GM12891 (cell line): ENCODE measurements at regions not wholly inside any gene's neighbourhood (a gene's known extent, or its start where the extent isn't known, plus 50 kb on each side); places are given as distances from the start of the nearest gene placed in this dataset.

Source experiments
- PAX5 ChIP-seq: IDR thresholded peaks from 2 replicates; pipeline ENCODE4 v1.6.1; 2011; ENCODE audit warnings: low read length, moderate library complexity, mild to moderate bottlenecking; ENCODE audit not compliant: insufficient read depth, severe bottlenecking
- POLR2A ChIP-seq: IDR thresholded peaks from 2 replicates; pipeline ENCODE4 v1.6.1; 2011; ENCODE audit warnings: low read depth, low read length, control low read depth
- POLR2AphosphoS5 ChIP-seq: IDR thresholded peaks from 2 replicates; pipeline ENCODE4 v1.6.1; 2011; ENCODE audit warnings: low read depth, low read length, control low read depth
- POU2F2 ChIP-seq: IDR thresholded peaks from 2 replicates; pipeline ENCODE4 v1.6.1; 2011; ENCODE audit warnings: low read depth, mild to moderate bottlenecking, control low read depth, low read length, moderate library complexity
- SPI1 ChIP-seq: IDR thresholded peaks from 2 replicates; pipeline ENCODE4 v1.6.1; 2011; ENCODE audit warnings: low read depth, low read length, control low read depth
- TAF1 ChIP-seq: IDR thresholded peaks from 2 replicates; pipeline ENCODE4 v1.6.1; 2011; ENCODE audit warnings: low read depth, low read length, control low read depth

GRCh38 chr14:71214241-71214640 is 307.0 kb downstream of the PCNX1 start:
- no peak for TF ChIP-seq SPI1
- no peak for TF ChIP-seq POLR2A
- TF ChIP-seq TAF1 = no peak
- no peak for TF ChIP-seq POLR2AphosphoS5
- no peak for TF ChIP-seq POU2F2
- no peak for TF ChIP-seq PAX5
